H1 (cell line): ENCODE measurements at regions not wholly inside any gene's neighbourhood (a gene's known extent, or its start where the extent isn't known, plus 50 kb on each side); places are given as distances from the start of the nearest gene placed in this dataset.

ENCODE experiments used
- ASH2L ChIP-seq: fragments of 200-600, 300-600 bp; sonication (generic); IDR thresholded peaks from one replicate; pipeline ENCODE4 v1.7.1; 2017; ENCODE audit warnings: low read length
- CBX8 ChIP-seq: fragments of 300-800, 300-1000 bp; sonication (generic); IDR thresholded peaks from 2 replicates; pipeline ENCODE4 v1.7.1; 2016; ENCODE audit warnings: low read depth, low read length, borderline replicate concordance
- TEAD4 ChIP-seq: IDR thresholded peaks from 2 replicates; pipeline ENCODE4 v1.6.1; 2012; ENCODE audit warnings: low read depth, low read length, inconsistent platforms, mixed read lengths

DNA sequence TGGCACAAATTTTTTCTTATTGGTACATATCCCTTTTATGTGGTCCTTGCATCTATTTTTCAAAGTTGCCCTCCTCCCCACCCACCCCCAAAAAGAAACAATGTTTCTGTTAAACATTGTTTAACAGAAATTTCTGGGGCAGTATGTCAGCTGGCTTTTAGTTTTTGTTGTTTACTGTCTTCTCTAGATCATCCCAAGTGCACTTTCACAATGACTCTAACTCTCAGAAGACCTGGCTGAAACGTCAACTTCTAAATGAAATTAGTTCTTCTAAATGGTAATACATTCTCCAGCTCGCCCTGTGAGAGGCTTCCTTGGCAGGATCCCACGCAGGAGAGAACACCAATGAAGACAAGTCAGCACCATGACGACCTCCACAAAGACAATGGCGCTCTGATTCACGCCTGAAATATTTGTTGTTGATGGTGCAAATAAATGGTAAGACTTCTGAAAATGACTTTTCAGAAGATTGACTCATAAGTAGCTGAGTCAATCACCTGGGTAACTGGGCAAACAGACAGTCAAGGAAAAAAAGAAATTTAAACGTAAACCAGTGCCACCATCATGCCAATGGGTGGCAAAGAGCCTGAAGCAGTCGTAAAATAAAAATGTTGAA lies 293.7 kb downstream of the FZD1 start (continued):
- TF ChIP-seq ASH2L = no peak
- TF ChIP-seq TEAD4 = no peak
- no peak for TF ChIP-seq CBX8
